Ascending aorta (tissue), 2 donors: ENCODE measurements at regions not wholly inside any gene's neighbourhood (a gene's known extent, or its start where the extent isn't known, plus 50 kb on each side); places are given as distances from the start of the nearest gene placed in this dataset.

Source experiments
- DNase-seq, 2 donors: peaks; one replicate each; pipeline ENCODE4 v3.0.0-alpha.2; 2019; ENCODE audit warnings: low spot score in 2 of 2
- H3K27ac ChIP-seq, 2 donors: fragments of 200-600 bp; sonication (generic); one replicate each; pipeline ENCODE4 v1.5.1; 2016 to 2017; ENCODE audit warnings: mild to moderate bottlenecking in 1 of 2
- H3K27me3 ChIP-seq: fragments of 200-600 bp; sonication (generic); one replicate; pipeline ENCODE4 v1.5.1; 2017
- H3K36me3 ChIP-seq, 2 donors: fragments of 200-600 bp; sonication (generic); one replicate each; pipeline ENCODE4 v1.5.1; 2016
- H3K4me1 ChIP-seq, 2 donors: fragments of 200-600 bp; sonication (generic); one replicate each; pipeline ENCODE4 v1.5.1; 2016 to 2017; ENCODE audit warnings: mild to moderate bottlenecking in 1 of 2
- H3K4me3 ChIP-seq, 2 donors: fragments of 200-600 bp; sonication (generic); one replicate each; pipeline ENCODE4 v1.5.1; 2016 to 2017; ENCODE audit warnings: mild to moderate bottlenecking in 1 of 2
- H3K9me3 ChIP-seq, 2 donors: fragments of 200-600 bp; sonication (generic); one replicate each; pipeline ENCODE4 v1.5.1; 2016
- CTCF ChIP-seq, 3 experiments: fragments of 200-600 bp in 2 of 3; fragments of 450-650 bp in 1 of 3; sonication (generic) in 2 of 3; IDR thresholded peaks; one replicate each; pipeline ENCODE4 v1.5.1; 2016 to 2019; ENCODE audit warnings: antibody characterized with exemption in 3 of 3, mild to moderate bottlenecking in 1 of 3, moderate library complexity in 1 of 3
- intact Hi-C: fragments of 100-400 bp; cut with DNase I; formaldehyde crosslinking; loops from one replicate; pipeline ENCODE4 v1.15.1; 2023

- Histone ChIP-seq H3K27ac (no peak overlapping the region), H3K4me3 (no peak overlapping the region), H3K9me3 (no peaks in the 10 kb centered on the region), H3K27me3 (no peaks in the 10 kb centered on the region), H3K36me3 (no peaks in the 10 kb centered on the region), H3K4me1 (no peaks in the 10 kb centered on the region)
- TF ChIP-seq CTCF (IDR thresholded peaks at IDR 0.05), result no peak
- DNase-seq, result no peak
- intact Hi-C loops, result no loop called here
These were observed 208.8 kb upstream of the SALL3 start for GRCh38 chr18:78770823-78771139.

- TF ChIP-seq CTCF (IDR thresholded peaks at IDR 0.05), result no peak
- intact Hi-C loops, result no loop called here
- H3K27me3 ChIP-seq, result no peaks in the 10 kb centered on the region
- no peaks in the 10 kb centered on the region for H3K9me3 ChIP-seq
- no peak overlapping the region for H3K4me3 ChIP-seq
- H3K36me3 ChIP-seq, result no peaks in the 10 kb centered on the region
- no peak for DNase-seq
- no peaks in the 10 kb centered on the region for H3K4me1 ChIP-seq
- no peak overlapping the region for H3K27ac ChIP-seq
These were observed 207.9 kb upstream of the SALL3 start for GRCh38 chr18:78771496-78772359.

DNA sequence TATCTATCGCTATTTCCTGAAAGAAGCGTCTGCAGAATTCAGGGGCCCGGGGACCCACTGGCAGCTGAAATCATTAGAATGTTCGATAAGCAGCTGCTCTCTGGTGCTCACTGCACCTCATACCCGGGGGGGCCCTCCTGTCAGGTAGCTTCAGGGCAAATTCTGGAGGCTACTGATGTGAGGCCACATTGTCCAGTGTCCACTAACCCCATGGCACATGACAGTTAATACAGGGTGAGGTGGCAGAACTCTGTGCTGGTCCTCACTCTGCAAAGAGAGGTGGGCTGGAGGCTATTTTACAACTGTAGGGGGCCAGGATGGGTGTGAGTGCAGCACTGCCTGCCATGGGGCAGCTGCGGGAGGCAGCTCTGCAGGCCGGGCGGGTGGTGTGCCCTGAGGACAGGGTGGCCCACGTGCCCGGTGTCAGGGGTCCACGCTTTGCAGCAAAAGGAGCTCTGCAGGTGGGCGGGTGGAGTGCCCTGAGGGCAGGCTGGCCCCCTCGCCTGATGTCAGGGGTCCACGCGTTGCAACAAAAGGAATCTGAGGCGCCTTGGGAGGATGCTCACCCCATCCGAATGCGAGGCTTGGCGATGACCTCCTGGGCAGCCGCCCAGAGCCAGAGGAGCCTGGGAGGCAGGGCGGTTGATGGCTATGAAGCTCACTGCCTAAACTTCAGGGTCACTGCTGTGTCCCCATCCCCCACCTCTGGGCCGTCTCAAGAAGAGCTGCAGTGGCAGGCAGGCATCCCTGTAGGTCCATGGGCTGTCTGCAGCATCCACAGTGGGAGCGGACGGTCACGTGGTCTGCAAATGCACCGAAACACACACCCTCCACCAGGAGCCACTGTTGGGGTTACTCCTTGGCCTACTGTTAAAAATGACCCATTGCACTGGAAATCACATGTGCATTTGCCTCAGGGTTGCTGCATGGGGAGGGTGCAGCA lies 207.0 kb upstream of the SALL3 start:
- H3K27me3 ChIP-seq, result no peaks in the 10 kb centered on the region
- no peaks in the 10 kb centered on the region for H3K4me1 ChIP-seq
- no peak overlapping the region for H3K27ac ChIP-seq
- no peak for TF ChIP-seq CTCF (IDR thresholded peaks at IDR 0.05)
- H3K9me3 ChIP-seq, result no peaks in the 10 kb centered on the region
- intact Hi-C loops, result no loop called here
- H3K4me3 ChIP-seq, result no peak overlapping the region
- H3K36me3 ChIP-seq, result no peaks in the 10 kb centered on the region
- no peak for DNase-seq

GRCh38 chr18:78773303-78773755 lies 206.3 kb upstream of the SALL3 start:
- Histone ChIP-seq H3K36me3 (no peaks in the 10 kb centered on the region), H3K4me3 (no peak overlapping the region), H3K4me1 (no peaks in the 10 kb centered on the region), H3K9me3 (no peaks in the 10 kb centered on the region), H3K27me3 (no peaks in the 10 kb centered on the region), H3K27ac (no peak overlapping the region)
- intact Hi-C loops, result no loop called here
- no peak for TF ChIP-seq CTCF (IDR thresholded peaks at IDR 0.05)
- no peak for DNase-seq

- H3K4me3 ChIP-seq, result no peak overlapping the region
- TF ChIP-seq CTCF (IDR thresholded peaks at IDR 0.05), result no peak
- H3K27ac ChIP-seq, result no peak overlapping the region
- no peaks in the 10 kb centered on the region for H3K4me1 ChIP-seq
- H3K27me3 ChIP-seq, result no peaks in the 10 kb centered on the region
- intact Hi-C loops, result no loop called here
- no peak for DNase-seq
- no peaks in the 10 kb centered on the region for H3K9me3 ChIP-seq
- H3K36me3 ChIP-seq, result no peaks in the 10 kb centered on the region
These were observed 205.8 kb upstream of the SALL3 start for GRCh38 chr18:78773819-78774218.
